Lung microvascular endothelial cell (primary cell): ENCODE measurements at regions not wholly inside any gene's neighbourhood (a gene's known extent, or its start where the extent isn't known, plus 50 kb on each side); places are given as distances from the start of the nearest gene placed in this dataset.
A peak's percentile ranks its signal among the peaks of the same experiment; 100 is the strongest.

Experiments used
- DNase-seq, 2 donors: peaks; one replicate each; pipeline versions ENCODE4 v3.0.0 to v3.0.0-alpha.2; 2010; ENCODE audit warnings: low read depth in 2 of 2

DNA sequence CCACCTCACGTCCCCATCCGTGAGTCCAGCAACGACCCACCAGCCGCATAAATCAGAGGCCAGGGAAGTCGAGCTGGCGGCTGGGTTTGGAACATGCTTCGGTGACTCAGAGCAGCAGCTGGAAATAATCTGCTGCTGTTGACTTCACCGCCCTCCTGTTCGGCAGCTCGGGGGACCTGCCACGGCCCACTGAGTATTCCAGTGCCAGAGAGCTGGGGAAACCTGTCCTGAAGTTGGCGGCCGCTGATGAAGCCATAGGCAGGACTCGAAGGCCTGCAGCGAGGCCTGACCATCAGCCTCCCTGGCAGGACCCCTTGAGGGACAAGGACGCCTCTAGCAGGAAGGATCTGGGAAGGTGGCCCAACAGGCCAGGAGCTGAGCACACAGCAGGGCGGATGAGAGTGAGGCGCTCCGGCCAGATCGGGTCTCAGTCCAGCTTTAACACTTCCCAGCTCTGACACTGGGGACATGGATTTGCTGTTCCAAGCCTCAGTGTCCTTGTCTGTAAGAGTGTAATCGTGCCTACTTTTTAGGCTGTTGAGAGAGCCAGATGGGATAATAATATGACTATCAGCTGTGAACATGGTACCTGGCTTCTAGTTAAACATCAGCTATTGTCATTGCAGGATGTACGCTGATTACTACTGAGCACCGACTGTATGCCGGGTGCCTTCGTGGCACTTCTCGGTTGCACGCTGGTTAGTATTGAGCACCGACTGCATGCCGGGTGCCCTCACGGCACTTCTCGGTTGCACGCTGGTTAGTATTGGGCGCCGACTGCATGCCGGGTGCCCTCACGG is 50.4 kb upstream of the CIBAR2 start:
- peak in 1 of 2 donors; percentile 60 for DNase-seq

DNA sequence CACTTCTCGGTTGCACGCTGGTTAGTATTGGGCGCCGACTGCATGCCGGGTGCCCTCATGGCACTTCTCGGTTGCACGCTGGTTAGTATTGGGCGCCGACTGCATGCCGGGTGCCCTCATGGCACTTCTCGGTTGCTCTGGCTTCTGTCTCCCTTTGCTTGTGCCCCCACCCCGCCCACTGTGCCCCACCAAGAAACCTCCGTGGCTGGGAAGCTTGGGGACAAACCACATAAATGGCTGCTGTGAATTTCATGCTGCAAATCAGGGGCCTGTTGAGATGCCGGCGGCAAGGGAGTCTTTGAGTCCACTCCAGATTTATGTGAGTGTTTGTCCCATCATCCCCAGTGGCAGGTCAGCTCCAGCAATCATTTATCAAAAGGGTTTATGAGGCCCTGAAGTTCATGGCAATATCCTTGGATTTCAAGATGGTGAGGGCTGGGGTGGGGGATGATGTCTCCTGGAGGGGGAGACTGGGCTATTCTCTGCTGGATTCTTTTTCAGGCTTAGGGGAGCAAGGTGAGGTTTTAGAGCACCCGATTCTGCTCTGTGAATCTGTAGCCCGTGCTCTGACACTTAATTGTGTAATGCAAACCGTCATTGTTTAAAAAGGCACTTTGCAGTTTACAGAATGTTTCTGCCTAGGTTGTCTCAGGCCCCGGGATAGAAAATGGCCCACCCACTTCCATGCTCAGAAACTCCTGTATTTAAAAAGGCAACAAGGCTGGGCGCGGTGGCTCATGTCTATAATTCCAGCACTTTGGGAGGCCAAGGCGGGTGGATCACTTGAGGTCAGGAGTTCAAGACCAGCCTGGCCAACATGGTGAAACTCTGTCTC is 51.2 kb upstream of the CIBAR2 start:
- DNase-seq, result no peak

DNA sequence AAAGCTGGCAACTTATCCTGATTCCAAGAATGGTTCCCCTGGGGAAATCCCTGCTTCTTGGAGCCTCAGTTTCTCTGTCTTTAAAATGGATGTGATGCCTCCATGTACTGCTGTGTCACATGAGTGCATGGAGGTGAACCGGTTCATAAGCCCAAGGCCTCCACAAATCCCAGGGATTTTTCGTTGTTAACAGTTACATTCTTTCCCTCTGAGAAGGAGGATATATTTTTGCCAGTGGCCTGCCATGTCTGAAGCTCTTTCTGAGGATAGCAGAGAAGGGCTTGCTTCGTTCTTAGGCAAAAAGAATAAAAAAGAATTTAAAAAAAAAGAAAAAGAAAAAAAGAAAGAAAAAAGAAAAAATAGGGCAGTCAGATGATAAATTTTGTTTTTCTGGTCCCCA is 52.2 kb upstream of the CIBAR2 start:
- no peak for DNase-seq

DNA sequence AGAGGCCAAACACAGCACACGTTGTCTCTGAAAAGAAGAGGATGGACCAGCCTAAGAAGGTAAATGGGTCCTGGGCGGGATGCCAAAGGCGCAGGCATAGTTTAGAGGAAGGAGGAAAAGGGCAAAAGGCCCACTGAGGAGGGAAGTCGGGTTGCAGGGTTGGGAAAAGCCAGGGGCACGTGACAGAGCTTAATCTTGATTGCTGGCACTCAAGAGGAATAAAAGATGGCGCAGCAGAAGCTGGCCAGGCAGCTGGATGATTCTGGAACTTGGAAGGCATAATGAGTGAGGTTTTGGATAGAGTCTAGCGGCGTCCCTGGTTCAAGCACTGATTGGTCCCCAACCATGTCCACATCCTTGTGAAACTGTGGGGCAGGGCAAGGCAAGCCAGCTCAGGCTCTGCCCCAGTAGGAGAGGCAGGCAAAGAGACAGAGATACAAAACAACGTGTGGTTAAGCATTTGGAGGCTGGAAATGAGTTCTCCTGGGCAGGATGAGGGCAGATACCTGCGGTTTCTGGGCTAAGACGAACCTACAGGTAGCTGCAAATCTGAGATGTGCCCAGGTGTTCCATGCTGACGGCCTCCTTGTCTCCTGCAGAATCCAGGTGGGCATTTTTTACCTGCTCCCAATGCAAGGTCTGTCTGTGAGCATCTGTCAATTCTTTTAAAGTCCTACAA is 52.7 kb upstream of the CIBAR2 start:
- no peak for DNase-seq

DNA sequence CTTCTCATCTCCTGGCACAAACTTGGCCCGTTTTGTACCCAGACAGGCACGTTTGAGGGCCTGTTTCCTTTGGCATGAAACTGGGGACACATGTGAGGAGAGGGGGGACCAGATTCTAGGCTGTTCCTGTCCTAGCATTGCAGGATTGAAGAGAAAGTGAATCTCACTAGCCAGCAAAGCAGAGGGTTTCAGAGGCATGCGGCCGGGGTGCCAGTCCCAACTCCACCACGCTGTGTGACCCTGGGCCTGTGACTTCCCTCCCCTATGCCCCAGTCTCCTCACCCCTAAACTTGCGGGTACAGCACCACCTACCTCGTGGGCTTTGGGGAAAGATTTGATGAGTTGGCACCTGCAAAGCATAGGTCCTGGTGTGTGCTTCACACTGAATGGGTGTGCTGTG is 53.5 kb upstream of the CIBAR2 start:
- DNase-seq, result no peak

DNA sequence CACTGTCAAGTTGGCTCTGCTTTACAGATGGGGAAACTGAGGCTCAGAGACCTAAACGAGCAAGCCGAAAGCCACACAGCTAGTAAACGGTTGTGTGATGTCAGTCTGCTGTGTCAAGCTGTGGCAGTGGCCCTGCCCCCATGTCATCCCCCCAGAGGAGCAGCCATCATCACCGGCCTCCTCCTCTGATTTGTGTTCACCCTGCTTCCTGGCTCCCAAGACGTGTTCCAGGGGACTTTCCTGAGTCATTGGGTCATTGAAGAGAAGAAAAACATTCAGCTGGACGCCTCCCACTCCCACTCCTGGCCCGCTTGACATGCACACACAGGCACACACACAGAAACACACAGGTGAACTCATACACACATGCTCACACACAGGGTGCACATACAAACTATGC is 54.0 kb upstream of the CIBAR2 start:
- no peak for DNase-seq

DNA sequence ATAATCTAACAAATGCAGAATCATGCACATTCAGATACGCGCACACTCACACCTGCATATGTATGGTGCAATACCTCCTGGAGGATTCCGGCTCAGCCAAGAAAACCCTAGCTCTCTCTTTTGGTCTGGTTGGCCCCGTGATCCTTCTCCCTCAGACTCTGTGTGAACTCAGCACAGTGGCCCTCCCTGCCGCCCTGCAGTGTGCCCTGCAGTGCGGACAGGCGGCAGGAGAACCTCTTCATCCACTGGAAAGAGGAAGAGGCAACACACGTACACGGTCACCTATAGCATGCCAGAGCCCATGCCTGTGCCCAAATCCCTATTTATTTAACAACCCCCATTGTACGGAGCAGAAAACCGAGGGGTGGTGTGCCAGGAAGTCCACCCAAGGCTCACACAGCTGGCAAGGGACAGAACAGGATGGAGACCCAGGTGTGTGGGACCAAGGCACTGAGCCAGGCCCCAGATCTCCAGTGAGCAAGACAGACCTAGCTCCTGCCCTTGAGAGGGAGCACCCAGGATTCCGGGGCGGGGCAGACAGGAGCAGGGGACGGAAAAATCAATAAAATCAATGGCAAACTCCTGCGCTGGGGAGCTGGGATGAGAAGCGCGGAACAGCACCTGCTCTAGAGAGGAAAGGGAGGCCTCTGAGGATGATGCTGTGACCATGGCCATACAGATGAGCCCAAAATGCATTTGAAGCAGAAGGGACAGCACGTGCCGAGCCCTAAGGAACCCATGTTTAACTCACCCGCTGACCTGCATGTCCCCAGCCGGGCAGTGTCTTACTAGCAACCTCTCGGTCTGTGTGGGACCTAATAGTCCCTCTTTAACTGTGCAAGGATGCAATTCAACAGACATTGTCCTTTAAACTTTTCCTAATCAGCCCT is 54.7 kb upstream of the CIBAR2 start:
- no peak for DNase-seq

DNA sequence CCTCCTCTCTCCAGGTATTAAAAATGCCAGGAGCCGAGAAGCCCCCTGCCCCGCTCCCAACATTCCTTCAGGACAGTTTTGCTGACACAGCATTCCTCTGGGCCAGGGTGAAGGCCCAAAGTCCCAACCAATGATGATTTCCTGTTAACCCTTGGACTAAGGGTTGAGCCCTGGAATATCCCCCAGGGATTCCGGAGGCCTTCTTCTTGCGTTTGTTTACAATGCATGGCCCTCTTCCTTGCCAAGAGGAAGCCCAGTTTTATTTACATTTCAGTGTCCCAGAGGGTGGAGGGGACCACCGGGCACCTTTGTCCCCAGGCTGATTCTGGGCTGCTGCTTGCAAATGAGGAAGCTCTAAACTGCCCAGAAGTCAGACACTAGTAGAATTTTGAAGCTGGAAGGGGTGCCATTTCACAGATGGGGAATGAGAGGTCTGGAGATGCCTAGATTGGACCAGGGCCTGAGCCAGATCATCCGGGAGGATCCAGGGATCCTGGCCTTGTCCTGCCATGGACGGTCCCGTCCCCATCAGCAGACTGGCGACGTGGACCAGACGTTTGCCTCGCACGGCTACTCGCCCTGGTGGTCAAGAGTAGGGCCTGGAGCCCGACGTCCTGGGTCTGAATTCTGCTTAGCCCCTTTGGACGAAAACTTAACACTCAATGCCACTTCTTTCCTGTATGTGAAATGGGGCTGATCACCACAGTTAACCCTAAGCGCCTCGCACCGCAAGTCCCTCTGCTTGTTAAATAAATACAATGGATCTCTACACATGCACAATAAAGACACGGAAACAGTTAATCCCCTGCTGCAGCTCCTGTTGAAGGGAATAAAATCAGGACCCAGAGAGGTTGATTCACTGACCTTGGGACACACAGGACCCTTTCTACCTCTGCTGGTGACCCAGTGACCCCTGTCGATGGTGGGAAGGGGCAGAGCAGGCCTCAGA is 55.6 kb upstream of the CIBAR2 start:
- DNase-seq, result no peak

DNA sequence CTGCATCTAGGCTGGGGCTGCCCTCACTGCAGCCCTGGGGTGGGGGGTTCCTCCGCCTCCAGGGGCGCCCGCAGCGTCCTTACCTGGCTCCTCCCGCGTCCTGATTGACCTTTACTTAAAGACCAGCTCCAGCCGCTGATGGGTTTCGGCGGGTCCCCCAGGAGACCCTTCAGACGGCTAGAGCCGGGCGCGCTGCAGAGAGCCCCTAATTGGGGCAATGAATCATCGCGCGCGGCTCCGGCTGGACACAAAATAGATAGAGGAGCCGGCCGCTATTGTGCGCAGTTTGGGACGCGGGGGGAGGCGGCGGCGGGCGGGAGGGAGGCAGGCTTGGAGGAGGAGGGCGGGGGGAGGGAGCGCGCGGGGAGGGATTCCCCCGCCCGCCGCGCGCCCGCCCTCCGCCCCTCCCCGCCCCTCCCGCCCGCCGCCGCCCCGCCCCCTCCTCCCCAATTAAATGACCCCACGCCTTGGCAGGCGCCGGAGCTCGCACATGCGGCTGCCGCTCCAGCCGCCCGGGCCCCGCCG is 56.5 kb upstream of the CIBAR2 start:
- peak in 1 of 2 donors; percentile 61 for DNase-seq

DNA sequence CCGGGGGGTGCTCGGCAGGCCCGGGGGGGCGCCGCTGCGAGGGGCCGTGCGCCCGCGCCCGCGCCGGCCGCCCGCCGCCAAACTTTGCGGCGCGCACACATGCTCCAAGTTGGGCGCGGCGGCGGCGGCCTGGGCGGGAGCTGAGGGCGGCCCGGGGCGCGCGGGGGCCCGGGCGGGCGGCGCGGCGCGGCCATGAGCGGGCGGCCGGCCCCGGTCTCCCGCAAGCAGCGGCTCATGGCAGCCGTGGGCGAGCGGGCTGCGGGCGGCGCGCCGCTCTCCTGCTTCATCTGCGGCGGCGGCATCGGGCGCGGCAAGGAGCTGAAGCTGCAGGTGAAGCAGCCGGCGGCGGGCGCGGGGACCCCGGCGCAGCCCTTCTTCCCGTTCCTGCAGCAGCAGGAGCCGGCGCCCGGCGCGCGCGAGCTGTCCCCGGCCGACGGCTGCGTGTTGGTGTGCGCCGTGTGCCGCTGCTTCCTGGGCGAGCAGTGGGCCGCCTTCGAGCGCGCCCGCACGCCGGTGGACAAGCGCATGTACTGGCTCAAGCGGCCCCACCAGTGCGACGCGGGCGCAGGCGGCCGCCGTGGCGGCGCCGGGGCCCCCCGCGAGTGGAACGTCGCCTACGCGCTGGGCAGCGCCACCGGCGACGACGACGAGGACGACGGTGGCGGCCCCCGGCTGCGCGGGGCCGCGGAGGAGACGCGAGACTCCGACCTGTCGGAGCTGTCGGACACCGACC is 57.2 kb upstream of the CIBAR2 start:
- DNase-seq, result peak; percentile 33 to 41

DNA sequence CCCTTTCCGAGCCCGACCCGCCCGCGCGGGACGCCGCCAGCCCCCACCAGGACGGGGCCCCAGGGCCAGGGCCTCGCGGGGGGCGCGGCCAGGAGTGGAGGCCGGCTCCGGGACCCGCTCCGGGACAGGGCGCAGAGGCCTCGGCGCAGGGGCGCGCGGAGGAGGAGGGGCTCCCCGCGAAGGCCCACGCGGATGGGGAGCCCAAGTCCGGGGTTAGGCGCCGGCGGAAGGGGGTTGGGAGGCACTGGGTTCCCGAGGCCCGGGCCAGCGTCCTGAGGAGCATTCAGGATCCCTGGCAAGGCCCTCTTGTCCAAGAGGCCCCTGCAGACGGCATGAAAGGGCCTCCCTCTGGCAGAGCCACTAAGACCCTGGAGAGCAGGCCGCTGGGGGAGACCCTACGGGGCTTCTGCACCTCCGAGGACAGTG is 57.8 kb upstream of the CIBAR2 start:
- no peak for DNase-seq

DNA sequence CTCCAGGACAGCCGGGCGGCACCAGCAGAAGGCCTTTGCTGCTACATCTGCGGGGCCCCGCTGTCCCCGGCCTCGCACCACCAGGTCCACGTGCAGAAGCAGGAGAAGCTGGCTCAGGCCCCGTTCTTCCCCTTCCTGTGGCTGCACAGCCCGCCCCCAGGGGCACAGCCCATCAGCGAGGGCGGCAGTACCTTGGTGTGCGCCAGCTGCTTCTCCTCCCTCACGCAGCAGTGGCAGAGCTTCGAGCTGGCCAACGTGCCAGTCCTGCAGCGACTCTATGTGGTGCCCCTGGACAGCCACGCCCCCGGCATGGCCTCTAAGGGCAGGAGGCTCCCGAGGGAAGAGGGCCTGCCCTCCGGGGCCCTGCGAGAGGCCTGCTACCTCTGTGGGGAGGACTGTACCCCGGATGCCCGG is 58.3 kb upstream of the CIBAR2 start:
- no peak for DNase-seq

DNA sequence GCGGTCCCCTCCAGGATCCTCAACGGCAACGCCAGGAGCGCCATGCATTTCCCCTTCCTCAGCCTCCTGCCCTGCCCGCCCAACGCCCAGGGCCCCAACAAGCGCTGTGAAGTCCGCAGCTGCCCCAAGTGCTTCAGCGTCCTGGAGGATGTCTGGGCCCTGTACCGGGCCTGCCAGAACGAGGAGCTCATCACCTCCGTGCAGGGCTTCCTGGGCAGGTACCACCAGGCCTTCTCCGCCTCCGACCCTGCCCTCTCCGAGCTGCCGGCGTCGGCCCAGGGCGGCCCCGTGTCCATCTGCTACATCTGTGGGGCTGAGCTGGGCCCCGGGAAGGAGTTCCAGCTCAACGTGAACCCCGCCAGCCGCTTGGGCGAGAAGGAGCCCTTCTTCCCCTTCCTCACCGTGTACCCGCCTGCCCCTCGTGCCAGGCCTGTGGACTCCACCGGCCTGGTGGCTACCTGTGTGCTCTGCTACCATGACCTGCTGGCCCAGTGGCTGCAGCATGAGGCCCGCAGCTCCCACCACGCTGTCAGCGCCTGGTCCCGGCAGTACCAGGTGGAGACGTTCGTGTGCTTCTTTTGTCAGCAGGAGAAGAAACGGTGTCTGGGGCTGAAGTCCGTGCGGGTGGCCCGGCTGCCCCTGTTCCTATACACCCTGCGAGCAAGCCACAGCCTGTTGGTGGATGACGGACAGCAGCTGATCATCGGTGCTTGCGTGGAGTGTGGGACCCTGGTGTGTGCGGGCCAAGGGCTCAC is 58.9 kb upstream of the CIBAR2 start:
- peak in 1 of 2 donors; percentile 38 for DNase-seq

DNA sequence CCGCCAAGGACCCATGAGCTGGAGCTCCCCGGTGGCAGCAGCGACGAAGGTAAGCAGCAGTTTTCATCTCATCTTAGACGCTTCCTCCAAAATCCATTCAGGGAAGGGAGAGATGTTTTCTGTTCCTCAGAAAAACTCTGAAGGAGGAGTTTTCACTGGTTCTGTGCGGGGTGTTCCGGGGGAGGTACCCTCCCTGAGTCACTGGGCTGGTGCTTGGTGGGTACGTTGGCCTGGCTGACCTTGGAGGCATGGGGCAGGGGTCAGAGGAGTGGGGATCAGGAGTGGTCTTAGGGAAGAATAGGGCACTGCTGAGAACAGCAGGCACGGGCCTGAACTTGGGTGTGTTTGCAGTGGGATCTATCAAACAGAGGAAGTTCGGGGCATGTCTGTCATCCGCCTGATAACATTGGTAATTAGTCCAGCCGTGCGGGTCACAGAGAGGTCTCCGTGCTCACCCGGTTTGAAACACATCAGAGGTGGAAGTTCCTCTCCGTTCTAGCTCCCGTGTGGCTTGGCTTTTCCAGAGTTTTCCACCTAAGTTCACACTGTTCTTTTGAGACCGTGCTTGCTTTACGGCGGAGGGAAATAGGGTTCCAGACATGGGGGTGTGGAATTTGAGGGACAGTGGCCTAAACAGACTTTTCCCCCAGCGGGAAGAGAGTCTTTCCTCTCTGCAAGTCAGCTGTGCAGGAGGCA is 59.6 kb upstream of the CIBAR2 start:
- peak; percentile 71 to 96 for DNase-seq

DNA sequence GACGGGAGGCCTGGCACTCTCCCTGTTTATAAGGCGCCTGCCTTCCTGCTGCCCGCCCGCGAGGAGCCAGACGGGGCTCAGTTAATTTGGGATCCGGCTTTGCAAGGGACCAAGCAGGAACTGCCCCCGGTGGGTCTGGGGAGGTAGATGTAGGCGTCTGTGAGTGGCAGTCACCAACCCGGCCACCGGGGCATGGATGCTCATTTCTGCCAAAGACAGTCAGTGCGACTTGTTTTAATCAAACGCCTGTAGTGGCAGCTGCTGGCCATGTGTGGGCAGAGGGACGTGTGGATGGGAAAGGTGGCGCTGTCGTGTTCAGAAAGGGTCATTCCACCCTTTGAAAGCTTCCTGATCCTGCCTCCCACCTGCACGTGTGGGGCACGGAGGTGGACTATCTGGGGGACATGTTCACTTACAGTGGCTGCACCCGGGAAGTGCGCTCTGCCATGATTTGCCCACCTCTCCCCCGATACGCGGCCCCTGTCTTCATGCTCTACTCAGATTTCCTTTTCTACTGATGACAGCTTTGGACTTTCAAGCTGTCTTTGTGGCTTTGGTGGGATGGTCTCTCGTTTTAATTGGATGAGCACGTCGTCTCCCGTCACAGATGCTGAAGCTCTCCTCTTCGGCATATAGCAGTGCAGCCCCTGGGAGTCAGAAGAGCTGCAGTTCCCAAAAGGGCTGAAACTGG is 60.3 kb upstream of the CIBAR2 start:
- DNase-seq, result peak; percentile 56 to 87

DNA sequence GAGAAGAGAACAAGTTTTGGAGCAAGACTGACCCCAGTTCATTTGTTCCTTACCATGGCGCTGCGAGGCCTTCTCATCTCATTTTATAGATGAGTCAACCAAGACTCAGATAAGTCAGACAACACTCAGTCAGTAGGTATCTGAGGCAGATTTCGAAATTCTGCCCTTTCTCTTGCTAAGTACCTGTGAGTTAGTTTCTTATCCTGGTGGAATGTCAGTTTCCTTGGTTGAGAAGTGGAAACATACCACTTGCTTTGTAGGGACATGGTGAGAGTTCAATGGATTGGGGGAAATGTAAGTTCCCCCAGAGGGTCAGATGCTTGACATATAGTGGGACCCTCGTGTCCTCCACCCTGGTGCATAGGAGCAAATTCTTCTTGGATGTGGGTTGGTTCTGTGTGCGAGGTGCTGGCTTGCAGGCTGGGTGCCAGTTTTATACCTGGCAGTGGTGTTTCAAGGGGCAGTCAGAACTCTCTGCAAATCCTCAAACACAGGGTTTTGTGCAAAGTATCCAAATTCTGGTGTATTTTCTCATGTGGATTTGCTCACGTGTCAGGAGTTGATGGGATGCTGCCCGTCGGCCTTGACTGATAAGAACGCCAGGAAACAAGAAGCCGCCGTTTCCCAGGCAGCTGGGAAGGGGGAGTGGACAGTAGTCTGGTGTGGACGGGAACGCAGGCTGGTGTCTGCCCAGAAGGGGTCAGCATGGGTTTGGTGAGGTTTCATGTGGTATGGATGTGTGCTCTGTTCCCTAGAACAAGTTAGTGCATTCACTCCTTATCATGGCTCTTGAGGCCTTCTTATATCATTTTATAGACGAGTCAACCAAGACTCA is 61.1 kb upstream of the CIBAR2 start:
- peak; percentile 78 to 91 for DNase-seq
